ENCODE measurements at regions not wholly inside any gene's neighbourhood (a gene's known extent, or its start where the extent isn't known, plus 50 kb on each side); places are given as distances from the start of the nearest gene placed in this dataset.

DNA sequence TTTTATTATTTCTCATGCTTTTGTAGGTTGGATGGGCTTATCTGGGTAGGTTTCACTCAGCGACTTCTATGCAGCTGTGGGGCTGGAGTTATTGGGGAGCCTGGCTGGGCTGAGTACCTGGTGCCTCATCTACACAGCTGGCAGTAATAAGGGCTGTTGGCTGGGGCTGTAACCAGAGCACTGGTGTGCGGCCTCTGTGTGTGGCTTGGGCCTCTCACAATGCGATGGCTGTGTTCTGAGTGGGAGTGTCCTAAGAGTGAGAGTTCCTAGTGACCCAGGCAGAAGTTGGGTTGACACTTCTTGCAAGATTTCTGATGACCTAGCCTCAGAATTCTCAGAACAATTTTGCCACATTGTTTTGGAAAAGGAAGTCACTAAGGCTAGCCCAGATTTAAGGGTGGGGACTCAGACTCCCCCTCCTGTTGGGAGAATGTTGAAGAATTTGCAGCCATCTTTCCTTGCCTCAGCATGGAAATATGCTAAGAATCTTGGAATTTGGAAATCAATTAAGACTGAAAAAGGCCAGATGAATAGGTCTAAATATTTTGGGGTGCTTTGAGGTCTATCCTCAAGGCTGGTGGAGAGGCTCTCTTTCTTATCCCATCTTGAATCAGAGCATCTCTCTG lies 158.8 kb downstream of the SCP2D1 start:
- Mint-ChIP-seq H3K4me1 (ENCODE audit: low read depth) (no peaks in the 10 kb centered on the region), H3K4me3 (no peak overlapping the region), H3K36me3 (ENCODE audit: low read depth) (no peaks in the 10 kb centered on the region), H3K27ac (no peak overlapping the region), H3K9me3 (no peaks in the 10 kb centered on the region), H3K27me3 (no peaks in the 10 kb centered on the region)
- POLR2A ChIA-PET, result no interaction called here
- no peak for DNase-seq
- CTCF ChIA-PET, result no interaction called here
- intact Hi-C loops (cut with micrococcal nuclease), result no loop called here
- TF ChIP-seq, protein P1, sequence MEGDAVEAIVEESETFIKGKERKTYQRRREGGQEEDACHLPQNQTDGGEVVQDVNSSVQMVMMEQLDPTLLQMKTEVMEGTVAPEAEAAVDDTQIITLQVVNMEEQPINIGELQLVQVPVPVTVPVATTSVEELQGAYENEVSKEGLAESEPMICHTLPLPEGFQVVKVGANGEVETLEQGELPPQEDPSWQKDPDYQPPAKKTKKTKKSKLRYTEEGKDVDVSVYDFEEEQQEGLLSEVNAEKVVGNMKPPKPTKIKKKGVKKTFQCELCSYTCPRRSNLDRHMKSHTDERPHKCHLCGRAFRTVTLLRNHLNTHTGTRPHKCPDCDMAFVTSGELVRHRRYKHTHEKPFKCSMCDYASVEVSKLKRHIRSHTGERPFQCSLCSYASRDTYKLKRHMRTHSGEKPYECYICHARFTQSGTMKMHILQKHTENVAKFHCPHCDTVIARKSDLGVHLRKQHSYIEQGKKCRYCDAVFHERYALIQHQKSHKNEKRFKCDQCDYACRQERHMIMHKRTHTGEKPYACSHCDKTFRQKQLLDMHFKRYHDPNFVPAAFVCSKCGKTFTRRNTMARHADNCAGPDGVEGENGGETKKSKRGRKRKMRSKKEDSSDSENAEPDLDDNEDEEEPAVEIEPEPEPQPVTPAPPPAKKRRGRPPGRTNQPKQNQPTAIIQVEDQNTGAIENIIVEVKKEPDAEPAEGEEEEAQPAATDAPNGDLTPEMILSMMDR (IDR thresholded peaks at IDR 0.05), result no peak
- ATAC-seq, result no peak

DNA sequence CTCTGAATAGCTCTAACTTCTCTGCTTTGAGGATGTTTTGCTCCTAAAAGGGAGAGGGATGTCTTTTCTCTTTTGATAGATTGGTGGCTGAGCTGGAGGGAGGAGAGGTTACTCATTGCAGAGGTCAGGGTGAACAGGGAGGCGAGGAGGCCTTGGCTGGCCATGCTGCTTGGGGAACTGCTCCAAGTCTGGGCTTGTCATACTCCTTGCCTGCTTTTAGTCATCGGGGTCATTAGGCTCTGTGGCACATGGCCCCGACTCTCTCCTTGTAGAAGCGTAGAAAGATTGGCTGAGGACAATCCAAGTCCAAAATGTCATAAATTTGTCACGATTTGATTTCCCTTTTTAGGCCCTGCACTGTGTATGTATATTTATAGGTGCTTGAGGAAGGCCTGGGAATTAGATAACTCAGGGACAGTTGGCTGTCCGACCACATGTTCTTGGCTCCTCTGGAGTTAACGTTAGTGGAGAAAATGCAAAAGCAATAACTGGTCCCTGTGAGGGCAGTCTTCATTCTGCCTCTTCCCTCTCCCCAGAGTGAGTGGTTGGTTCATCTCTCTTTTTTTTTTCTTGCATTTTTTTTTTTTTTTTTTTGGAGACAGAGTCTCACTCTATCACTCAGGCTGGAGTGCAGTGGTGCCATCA lies 160.1 kb downstream of the SCP2D1 start:
- Mint-ChIP-seq H3K4me1 (ENCODE audit: low read depth) (no peaks in the 10 kb centered on the region), H3K9me3 (no peaks in the 10 kb centered on the region), H3K36me3 (ENCODE audit: low read depth) (no peaks in the 10 kb centered on the region), H3K27ac (no peak overlapping the region), H3K27me3 (no peaks in the 10 kb centered on the region), H3K4me3 (no peak overlapping the region)
- ChIA-PET CTCF (no interaction called here), POLR2A (no interaction called here)
- TF ChIP-seq, protein P1 (IDR thresholded peaks at IDR 0.05), result no peak
- intact Hi-C loops (cut with micrococcal nuclease), result no loop called here
- ATAC-seq, result no peak
- DNase-seq, result no peak

DNA sequence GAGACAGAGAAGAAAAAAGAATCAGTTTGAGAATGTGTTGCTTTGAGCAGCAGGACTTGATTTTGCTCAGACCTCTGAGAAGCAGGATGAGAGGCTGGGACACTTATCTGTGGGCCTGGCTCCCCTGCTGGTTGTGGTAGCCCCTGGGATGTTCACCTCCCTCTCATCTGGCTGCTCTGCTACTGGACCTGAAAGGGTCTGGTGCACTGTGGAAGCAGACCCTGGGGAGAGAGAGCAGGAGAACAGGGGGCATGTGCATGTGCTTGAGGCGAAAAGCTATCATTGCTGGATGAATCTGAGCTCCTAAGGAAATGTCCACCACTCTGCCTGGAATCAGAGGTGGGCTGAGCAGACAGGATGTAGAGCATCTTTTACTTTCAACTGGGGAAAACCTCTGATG lies 161.1 kb downstream of the SCP2D1 start:
- Mint-ChIP-seq H3K4me1 (ENCODE audit: low read depth) (no peaks in the 10 kb centered on the region), H3K27ac (no peak overlapping the region), H3K9me3 (no peaks in the 10 kb centered on the region), H3K27me3 (no peaks in the 10 kb centered on the region), H3K36me3 (ENCODE audit: low read depth) (no peaks in the 10 kb centered on the region), H3K4me3 (no peak overlapping the region)
- no peak for ATAC-seq
- POLR2A ChIA-PET, result no interaction called here
- CTCF ChIA-PET, result no interaction called here
- intact Hi-C loops (cut with micrococcal nuclease), result no loop called here
- TF ChIP-seq, protein P1 (IDR thresholded peaks at IDR 0.05), result no peak
- no peak for DNase-seq

DNA sequence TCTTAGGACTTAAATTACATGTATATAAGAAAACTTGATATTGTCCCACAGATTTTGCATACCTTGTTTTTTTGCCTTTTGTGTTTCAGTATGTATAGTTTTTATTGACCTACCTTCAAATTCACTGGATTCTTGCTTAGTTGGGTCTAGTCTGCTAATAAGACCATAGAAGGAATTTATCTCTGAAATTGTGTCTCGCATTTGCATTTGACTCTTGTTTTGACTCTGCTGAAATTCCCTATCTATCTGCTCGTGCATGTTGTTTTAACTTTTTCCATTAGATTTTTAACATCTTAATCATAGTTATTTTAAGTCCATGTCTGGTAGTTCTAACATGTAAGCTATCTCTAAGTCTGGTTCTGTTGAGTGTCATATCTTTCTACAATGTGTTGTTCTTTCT lies 163.9 kb downstream of the SCP2D1 start:
- DNase-seq, result no peak
- Mint-ChIP-seq H3K27ac (no peak overlapping the region), H3K27me3 (peaks cover 4% of the 10 kb centered on the region), H3K36me3 (ENCODE audit: low read depth) (no peaks in the 10 kb centered on the region), H3K4me1 (ENCODE audit: low read depth) (no peaks in the 10 kb centered on the region), H3K4me3 (no peak overlapping the region), H3K9me3 (no peaks in the 10 kb centered on the region)
- intact Hi-C loops (cut with micrococcal nuclease), result no loop called here
- ChIA-PET CTCF (no interaction called here), POLR2A (no interaction called here)
- no peak for ATAC-seq
- TF ChIP-seq, protein P1 (IDR thresholded peaks at IDR 0.05), result no peak

DNA sequence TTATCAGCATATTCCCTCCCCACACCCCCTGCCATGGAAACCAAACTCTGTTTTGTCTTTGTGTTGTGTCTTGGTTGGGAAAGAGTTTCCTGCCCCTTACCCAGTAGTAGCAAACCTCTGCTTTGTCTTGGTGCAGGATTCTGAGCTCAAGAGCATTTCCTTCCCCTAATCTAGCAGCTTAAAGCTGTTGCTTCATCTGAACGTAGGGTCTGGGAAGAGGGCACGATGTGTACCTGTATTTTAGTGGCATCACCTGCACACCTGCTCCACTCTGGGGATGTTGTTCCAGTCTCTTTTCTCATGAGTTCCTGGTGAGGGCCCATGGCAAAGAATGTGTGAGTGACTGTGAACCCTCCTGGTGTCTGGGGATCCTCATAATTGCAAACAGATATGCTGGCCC lies 164.7 kb downstream of the SCP2D1 start:
- H3K36me3 Mint-ChIP-seq (ENCODE audit: low read depth), result no peaks in the 10 kb centered on the region
- TF ChIP-seq, protein P1 (IDR thresholded peaks at IDR 0.05), result no peak
- H3K27me3 Mint-ChIP-seq, result peaks cover 4% of the 10 kb centered on the region
- no peak overlapping the region for H3K4me3 Mint-ChIP-seq
- H3K27ac Mint-ChIP-seq, result no peak overlapping the region
- H3K9me3 Mint-ChIP-seq, result no peaks in the 10 kb centered on the region
- no peak for DNase-seq
- intact Hi-C loops (cut with micrococcal nuclease), result no loop called here
- no peaks in the 10 kb centered on the region for H3K4me1 Mint-ChIP-seq (ENCODE audit: low read depth)
- ATAC-seq, result no peak
- ChIA-PET CTCF (no interaction called here), POLR2A (no interaction called here)
